H9 (cell line): ENCODE measurements at regions not wholly inside any gene's neighbourhood (a gene's known extent, or its start where the extent isn't known, plus 50 kb on each side); places are given as distances from the start of the nearest gene placed in this dataset.
A peak's percentile ranks its signal among the peaks of the same experiment; 100 is the strongest.

ENCODE experiments used
- DNase-seq: peaks from one replicate; pipeline ENCODE4 v3.0.0-alpha.2; 2017
- H2AFZ ChIP-seq: one replicate; pipeline ENCODE4 v1.6.1; 2013; ENCODE audit warnings: mild to moderate bottlenecking, low read length, control low read depth, moderate library complexity
- H2AK5ac ChIP-seq: 2 replicates; pipeline ENCODE4 v1.6.1; 2013; ENCODE audit warnings: low read length, control low read depth, mixed read lengths; ENCODE audit not compliant: insufficient read length
- H2BK120ac ChIP-seq: one replicate; pipeline ENCODE4 v1.6.1; 2013; ENCODE audit warnings: low read depth, mild to moderate bottlenecking, low read length, control low read depth, inconsistent platforms; ENCODE audit not compliant: poor library complexity, severe bottlenecking
- H2BK12ac ChIP-seq: 2 replicates; pipeline ENCODE4 v1.6.1; 2013; ENCODE audit warnings: low read length, control low read depth, mixed read lengths, low read depth; ENCODE audit not compliant: insufficient read length
- H2BK15ac ChIP-seq: 2 replicates; pipeline ENCODE4 v1.6.1; 2013; ENCODE audit warnings: low read depth, low read length, control low read depth
- H2BK20ac ChIP-seq: one replicate; pipeline ENCODE4 v1.6.1; 2013; ENCODE audit warnings: low read depth, mild to moderate bottlenecking, low read length, control low read depth, inconsistent platforms; ENCODE audit not compliant: poor library complexity, severe bottlenecking
- H2BK5ac ChIP-seq: 2 replicates; pipeline ENCODE4 v1.6.1; 2013; ENCODE audit warnings: low read length, control low read depth, mixed read lengths; ENCODE audit not compliant: insufficient read length
- H3K14ac ChIP-seq: 2 replicates; pipeline ENCODE4 v1.6.1; 2013; ENCODE audit warnings: low read length, control low read depth; ENCODE audit not compliant: insufficient read depth
- H3K18ac ChIP-seq: 2 replicates; pipeline ENCODE4 v1.6.1; 2013; ENCODE audit warnings: low read depth, mild to moderate bottlenecking, mixed read lengths, low read length, control low read depth; ENCODE audit not compliant: insufficient read length
- H3K23ac ChIP-seq: 2 replicates; pipeline ENCODE4 v1.6.1; 2013; ENCODE audit warnings: low read length, control low read depth, mixed read lengths, low read depth; ENCODE audit not compliant: insufficient read length
- H3K23me2 ChIP-seq: 2 replicates; pipeline ENCODE4 v1.6.1; 2013; ENCODE audit warnings: low read depth, mild to moderate bottlenecking, mixed read lengths, low read length, control low read depth; ENCODE audit not compliant: insufficient read length, poor library complexity, severe bottlenecking
- H3K27ac ChIP-seq: 2 replicates; pipeline ENCODE4 v1.5.1; 2013; ENCODE audit warnings: low read length, control low read depth, mixed read lengths, low read depth; ENCODE audit not compliant: insufficient read length
- H3K27me3 ChIP-seq: 2 replicates; pipeline ENCODE4 v1.6.1; 2013; ENCODE audit warnings: low read length, control low read depth, inconsistent platforms; ENCODE audit not compliant: insufficient read depth
- H3K4ac ChIP-seq: 2 replicates; pipeline ENCODE4 v1.6.1; 2013; ENCODE audit warnings: low read depth, mild to moderate bottlenecking, control low read depth, inconsistent platforms, low read length, moderate library complexity
- H3K4me1 ChIP-seq: 2 replicates; pipeline ENCODE4 v1.6.1; 2013; ENCODE audit warnings: low read length, control low read depth, inconsistent platforms; ENCODE audit not compliant: insufficient read depth
- H3K4me2 ChIP-seq: 2 replicates; pipeline ENCODE4 v1.6.1; 2013; ENCODE audit warnings: low read length, control low read depth, mixed read lengths; ENCODE audit not compliant: insufficient read length, insufficient read depth
- H3K56ac ChIP-seq: 2 replicates; pipeline ENCODE4 v1.6.1; 2013; ENCODE audit warnings: low read depth, mild to moderate bottlenecking, mixed read lengths, low read length, control low read depth; ENCODE audit not compliant: insufficient read length
- H3K79me1 ChIP-seq: 2 replicates; pipeline ENCODE4 v1.6.1; 2013; ENCODE audit warnings: low read depth, mild to moderate bottlenecking, moderate library complexity, low read length, control low read depth, inconsistent platforms; ENCODE audit not compliant: insufficient read depth, poor library complexity, severe bottlenecking
- H3K79me2 ChIP-seq: 2 replicates; pipeline ENCODE4 v1.6.1; 2013; ENCODE audit warnings: low read length, control low read depth, inconsistent platforms; ENCODE audit not compliant: insufficient read depth
- H3K9ac ChIP-seq: 2 replicates; pipeline ENCODE4 v1.6.1; 2013; ENCODE audit warnings: low read length, control low read depth, mixed read lengths; ENCODE audit not compliant: insufficient read length; ENCODE audit errors: extremely low read depth
- H3K9me3 ChIP-seq: one replicate; pipeline ENCODE4 v1.6.1; 2013; ENCODE audit warnings: low read depth, low read length, inconsistent platforms; ENCODE audit not compliant: control insufficient read depth
- H3T11ph ChIP-seq: one replicate; pipeline ENCODE4 v1.6.1; 2013; ENCODE audit warnings: mild to moderate bottlenecking, low read length, control low read depth, inconsistent platforms
- H4K20me1 ChIP-seq: one replicate; pipeline ENCODE4 v1.6.1; 2013; ENCODE audit not compliant: control insufficient read depth, insufficient read length, insufficient read depth
- H4K5ac ChIP-seq: 2 replicates; pipeline ENCODE4 v1.6.1; 2013; ENCODE audit warnings: low read depth, mild to moderate bottlenecking, mixed read lengths, low read length, control low read depth; ENCODE audit not compliant: insufficient read length
- H4K8ac ChIP-seq: replicated peaks from 2 replicates; pipeline ENCODE4 v1.6.1; 2013; ENCODE audit warnings: low read length, control low read depth, mixed read lengths, low read depth; ENCODE audit not compliant: insufficient read length
- H4K91ac ChIP-seq: 2 replicates; pipeline ENCODE4 v1.6.1; 2013; ENCODE audit warnings: low read depth, mild to moderate bottlenecking, moderate library complexity, mixed read lengths, low read length, control low read depth; ENCODE audit not compliant: insufficient read length
- H3K27ac Mint-ChIP-seq, 3 experiments: 2 replicates in 2 of 3; 3 replicates in 1 of 3; pipeline ENCODE4 v1.8.0; 2020 to 2021; ENCODE audit warnings: mixed read lengths in 3 of 3, mild to moderate bottlenecking in 1 of 3, moderate library complexity in 1 of 3
- H3K27me3 Mint-ChIP-seq: 2 replicates; pipeline ENCODE4 v1.8.0; 2021; ENCODE audit warnings: low read depth, mild to moderate bottlenecking, moderate library complexity, mixed read lengths
- H3K36me3 Mint-ChIP-seq, 3 experiments: 2 replicates in 2 of 3; 3 replicates in 1 of 3; pipeline ENCODE4 v1.8.0; 2020 to 2021; ENCODE audit warnings: low read depth in 3 of 3, mixed read lengths in 3 of 3; ENCODE audit not compliant: insufficient read depth in 1 of 3
- H3K4me1 Mint-ChIP-seq, 2 experiments: 2 replicates each; pipeline ENCODE4 v1.8.0; 2020; ENCODE audit warnings: mixed read lengths in 2 of 2
- H3K4me3 Mint-ChIP-seq, 2 experiments: 2 replicates in 1 of 2; 3 replicates in 1 of 2; pipeline ENCODE4 v1.8.0; 2020 to 2021; ENCODE audit warnings: mild to moderate bottlenecking in 2 of 2, mixed read lengths in 2 of 2, moderate library complexity in 1 of 2
- H3K9me3 Mint-ChIP-seq, 2 experiments: 2 replicates in 1 of 2; 3 replicates in 1 of 2; pipeline ENCODE4 v1.8.0; 2020; ENCODE audit warnings: mild to moderate bottlenecking in 2 of 2, mixed read lengths in 2 of 2, moderate library complexity in 1 of 2
- CTCF ChIP-seq: fragments of 200-600 bp; sonication (generic); conservative IDR thresholded peaks from 3 replicates; pipeline ENCODE4 v1.8.0; 2021; ENCODE audit warnings: antibody characterized with exemption, mild to moderate bottlenecking
- whole genome bisulfite sequencing: extraction: QIAGEN DNeasy Blood & Tissue Kit; methylation state at CpG from one replicate; pipeline ENCODE4 v1.1.7; 2013; ENCODE audit warnings: missing lambda C conversion rate, low lambda C conversion rate, mixed read lengths; ENCODE audit not compliant: insufficient read length; ENCODE audit errors: extremely low coverage; 5-methylcytosine and 5-hydroxymethylcytosine counted together

- no peak overlapping the region for H2BK12ac ChIP-seq
- no peak overlapping the region for H3K56ac ChIP-seq
- WGBS: no CpG with 5 or more reads among the region's 4 CpGs
- H3K4ac ChIP-seq: no peak overlapping the region
- H2BK15ac ChIP-seq: no peak overlapping the region
- TF ChIP-seq CTCF: no peak
- DNase-seq: no peak
- no peak overlapping the region for H3K27ac ChIP-seq
- H3K4me1 ChIP-seq: no peaks in the 10 kb centered on the region
- H4K91ac ChIP-seq: no peak overlapping the region
- no peak overlapping the region for H3T11ph ChIP-seq
- no peaks in the 10 kb centered on the region for H3K9me3 Mint-ChIP-seq
- no peak overlapping the region for H3K18ac ChIP-seq
- no peak overlapping the region for H4K5ac ChIP-seq
- H4K20me1 ChIP-seq: no peaks in the 10 kb centered on the region
- no peaks in the 10 kb centered on the region for H3K79me1 ChIP-seq
- H2AFZ ChIP-seq: no peak overlapping the region
- 0 out of 7 replicates have a peak overlapping the region, but pooled peaks of 1 of the 3 experiments have one; percentile 21 for H3K27ac Mint-ChIP-seq
- no peaks in the 10 kb centered on the region for H3K27me3 ChIP-seq
- no peaks in the 10 kb centered on the region for H3K9me3 ChIP-seq
- H2AK5ac ChIP-seq: no peak overlapping the region
- H3K79me2 ChIP-seq: no peaks in the 10 kb centered on the region
- no peak overlapping the region for H2BK120ac ChIP-seq
- H3K23me2 ChIP-seq: no peaks in the 10 kb centered on the region
- no peak overlapping the region for H3K23ac ChIP-seq
- no peak overlapping the region for H3K4me2 ChIP-seq
- no peak overlapping the region for H4K8ac ChIP-seq
- no peaks in the 10 kb centered on the region for H3K36me3 Mint-ChIP-seq
- H3K4me1 Mint-ChIP-seq: peaks cover 4 to 6% of the 10 kb centered on the region in 2 experiments
- no peak overlapping the region for H2BK20ac ChIP-seq
- no peaks in the 10 kb centered on the region for H3K27me3 Mint-ChIP-seq
- no peak overlapping the region for H3K4me3 Mint-ChIP-seq
- H2BK5ac ChIP-seq: no peak overlapping the region
- H3K14ac ChIP-seq: no peak overlapping the region
- no peak overlapping the region for H3K9ac ChIP-seq
These were observed 110.2 kb upstream of the UMPS start for GRCh38 chr3:124619887-124620599.
